HG02870 (cell line): ENCODE measurements at regions not wholly inside any gene's neighbourhood (a gene's known extent, or its start where the extent isn't known, plus 50 kb on each side); places are given as distances from the start of the nearest gene placed in this dataset.

Experiments used
- ATAC-seq: cut with Tn5 transposase; IDR thresholded peaks from one replicate; pipeline ENCODE4 v1.9.1; 2021; ENCODE audit warnings: mild to moderate bottlenecking, moderate library complexity; ENCODE audit not compliant: unreplicated experiment

GRCh38 chr10:118537623-118538022 is 57.8 kb downstream of the PRLHR start:
- no peak for ATAC-seq

GRCh38 chr10:118534136-118534535 is 61.3 kb downstream of the PRLHR start:
- no peak for ATAC-seq

GRCh38 chr10:118531105-118531852 is 64.2 kb downstream of the PRLHR start:
- ATAC-seq, result no peak

- no peak for ATAC-seq
Measured at GRCh38 chr10:118528426-118528825, 67.0 kb downstream of the PRLHR start.

- ATAC-seq, result no peak
Measured at GRCh38 chr10:118523775-118524174, 71.7 kb downstream of the PRLHR start.

GRCh38 chr10:118522791-118523498 is 72.5 kb downstream of the PRLHR start:
- no peak for ATAC-seq

- no peak for ATAC-seq
Measured at GRCh38 chr10:118521415-118522117, 73.9 kb downstream of the PRLHR start.

GRCh38 chr10:118520116-118520742 is 75.2 kb downstream of the PRLHR start:
- no peak for ATAC-seq

- no peak for ATAC-seq
Measured at GRCh38 chr10:118518095-118518494, 77.4 kb downstream of the PRLHR start.

GRCh38 chr10:118516716-118517115 is 78.7 kb downstream of the PRLHR start:
- ATAC-seq, result no peak

GRCh38 chr10:118513174-118513573 is 82.3 kb downstream of the PRLHR start:
- no peak for ATAC-seq

GRCh38 chr10:118511711-118512110 is 83.7 kb downstream of the PRLHR start:
- ATAC-seq, result no peak

GRCh38 chr10:118508863-118509262 is 86.6 kb downstream of the PRLHR start:
- no peak for ATAC-seq

- no peak for ATAC-seq
Measured at GRCh38 chr10:118508355-118508754, 87.1 kb downstream of the PRLHR start.

GRCh38 chr10:118506671-118507590 is 88.5 kb downstream of the PRLHR start:
- no peak for ATAC-seq

GRCh38 chr10:118505363-118505762 is 90.1 kb downstream of the PRLHR start:
- no peak for ATAC-seq

GRCh38 chr10:118504467-118505205 is 90.8 kb downstream of the PRLHR start:
- no peak for ATAC-seq

GRCh38 chr10:118504044-118504443 is 91.4 kb downstream of the PRLHR start:
- no peak for ATAC-seq

GRCh38 chr10:118503192-118503591 is 92.3 kb downstream of the PRLHR start:
- ATAC-seq, result no peak
